ENCODE measurements at regions not wholly inside any gene's neighbourhood (a gene's known extent, or its start where the extent isn't known, plus 50 kb on each side); places are given as distances from the start of the nearest gene placed in this dataset.
"Not testable (repeated sequence)": the region's sequence is repeated elsewhere in the genome, so short reads cannot be mapped to it uniquely, and the experiment has no call there.

DNA sequence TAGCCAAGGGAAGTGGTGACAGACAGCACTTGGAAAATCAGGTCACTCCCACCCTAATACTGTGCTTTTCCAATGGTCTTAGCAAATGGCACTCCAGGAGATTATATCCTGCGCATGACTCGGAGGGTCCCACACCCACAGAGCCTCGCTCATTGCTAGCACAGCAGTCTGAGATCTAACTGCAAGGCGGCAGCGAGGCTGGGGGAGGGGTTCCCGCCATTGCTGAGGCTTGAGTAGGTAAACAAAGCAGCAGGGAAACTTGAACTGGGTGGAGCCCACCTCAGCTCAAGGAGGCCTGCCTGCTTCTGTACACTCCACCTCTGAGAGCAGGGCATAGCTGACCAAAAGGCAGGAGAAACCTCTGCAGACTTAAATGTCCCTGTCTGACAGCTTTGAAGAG is 53.9 kb upstream of the TLL1 start:
- not testable (repeated sequence) for DNase-seq (ENCODE audit: low read depth)

Measured in HT1080 (cell line).